ENCODE measurements at regions not wholly inside any gene's neighbourhood (a gene's known extent, or its start where the extent isn't known, plus 50 kb on each side); places are given as distances from the start of the nearest gene placed in this dataset.

GRCh38 chr11:93936460-93936859 lies 84.7 kb upstream of the HEPHL1 start:
- H3K4me3 ChIP-seq (replicated peaks in 1 of 2; ENCODE audit: low read depth in 2 of 2, low read length in 2 of 2): no peak overlapping the region
- no peak for TF ChIP-seq CTCF (IDR thresholded peaks at IDR 0.05; ENCODE audit: low read depth, low read length)
- no peak for DNase-seq (ENCODE audit: low read depth in 2 of 2)

DNA sequence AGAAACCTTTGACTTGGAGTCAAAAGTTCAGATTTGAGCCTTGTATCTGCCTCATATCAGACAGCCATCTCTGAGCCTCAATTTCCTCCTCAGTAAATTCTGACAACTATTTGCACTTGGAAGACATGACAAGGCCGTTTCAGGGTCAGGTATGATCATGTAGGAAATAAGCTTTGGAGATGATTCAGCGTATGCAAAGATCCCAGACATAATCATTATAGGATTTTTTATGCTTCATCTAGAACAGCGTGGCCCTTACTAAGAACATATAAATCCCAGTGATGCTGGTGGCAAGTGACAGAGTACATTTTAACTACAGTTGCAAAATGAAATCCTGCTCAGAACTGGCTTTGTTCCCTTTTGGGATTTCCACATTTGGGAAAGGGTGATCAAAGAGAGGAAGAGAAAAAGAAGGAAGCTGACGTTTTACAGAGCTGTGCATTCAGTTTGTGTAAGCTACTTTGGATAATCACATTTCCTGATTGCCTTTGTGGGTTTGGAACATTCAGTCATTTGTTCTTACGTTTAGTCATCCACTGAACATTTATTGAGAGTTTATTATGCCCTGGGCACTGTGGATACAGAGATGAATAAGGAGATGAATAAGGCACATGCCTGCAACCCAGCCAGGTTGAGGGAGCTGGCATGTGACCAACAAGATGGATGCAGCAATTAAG lies 81.9 kb upstream of the HEPHL1 start:
- peak in 1 of 2 donors; percentile 57 for DNase-seq (ENCODE audit: low read depth in 2 of 2)
- no peak for TF ChIP-seq CTCF (IDR thresholded peaks at IDR 0.05; ENCODE audit: low read depth, low read length)
- no peak overlapping the region for H3K4me3 ChIP-seq (replicated peaks in 1 of 2; ENCODE audit: low read depth in 2 of 2, low read length in 2 of 2)

GRCh38 chr11:93940395-93940794 lies 80.8 kb upstream of the HEPHL1 start:
- no peak for DNase-seq (ENCODE audit: low read depth in 2 of 2)
- H3K4me3 ChIP-seq (replicated peaks in 1 of 2; ENCODE audit: low read depth in 2 of 2, low read length in 2 of 2): no peak overlapping the region
- TF ChIP-seq CTCF (IDR thresholded peaks at IDR 0.05; ENCODE audit: low read depth, low read length): no peak

DNA sequence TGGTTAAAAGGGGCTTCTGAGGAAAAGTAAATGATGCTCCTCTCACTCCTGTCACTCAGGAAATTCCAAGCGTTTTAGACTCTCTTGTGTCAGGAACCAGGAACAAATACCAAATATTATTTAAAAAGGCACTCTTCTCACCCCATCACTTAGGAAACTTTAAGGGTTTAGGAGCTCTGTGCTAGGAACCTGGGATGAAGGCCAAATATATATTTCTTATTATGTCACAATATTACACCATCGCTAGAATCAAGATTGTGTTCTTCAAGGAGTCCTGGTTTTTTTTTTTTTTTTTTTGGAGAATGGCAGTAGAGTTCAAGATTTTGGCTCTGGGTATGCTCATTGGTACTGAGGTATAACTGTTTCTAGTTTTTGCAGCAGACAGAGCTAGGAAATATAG lies 79.0 kb upstream of the HEPHL1 start:
- peak; percentile 15 to 29 for DNase-seq (ENCODE audit: low read depth in 2 of 2)
- TF ChIP-seq CTCF (IDR thresholded peaks at IDR 0.05; ENCODE audit: low read depth, low read length): no peak
- H3K4me3 ChIP-seq (replicated peaks in 1 of 2; ENCODE audit: low read depth in 2 of 2, low read length in 2 of 2): no peak overlapping the region

- no peak for TF ChIP-seq CTCF (IDR thresholded peaks at IDR 0.05; ENCODE audit: low read depth, low read length)
- no peak overlapping the region for H3K4me3 ChIP-seq (replicated peaks in 1 of 2; ENCODE audit: low read depth in 2 of 2, low read length in 2 of 2)
- no peak for DNase-seq (ENCODE audit: low read depth in 2 of 2)
Measured at GRCh38 chr11:93945596-93945995, 75.6 kb upstream of the HEPHL1 start.

- DNase-seq (ENCODE audit: low read depth in 2 of 2): no peak
- no peak for TF ChIP-seq CTCF (IDR thresholded peaks at IDR 0.05; ENCODE audit: low read depth, low read length)
Measured at GRCh38 chr11:93952082-93952780, 68.9 kb upstream of the HEPHL1 start.

More at GRCh38 chr11:93952082-93952780, 68.9 kb upstream of the HEPHL1 start:
- H3K4me3 ChIP-seq (replicated peaks in 1 of 2; ENCODE audit: low read depth in 2 of 2, low read length in 2 of 2): no peak overlapping the region

Data from cardiac fibroblast (primary cell).